Mesenchymal stem cell (in vitro differentiated cells and primary cell): ENCODE measurements at regions not wholly inside any gene's neighbourhood (a gene's known extent, or its start where the extent isn't known, plus 50 kb on each side); places are given as distances from the start of the nearest gene placed in this dataset.
A peak's percentile ranks its signal among the peaks of the same experiment; 100 is the strongest.

Experiments used
- DNase-seq: peaks from one replicate; pipeline ENCODE4 v3.0.0-alpha.2; 2013
- H2AFZ ChIP-seq: one replicate; pipeline ENCODE4 v1.6.1; 2013; ENCODE audit warnings: low read depth, mild to moderate bottlenecking, control low read depth, inconsistent platforms, low read length, moderate library complexity
- H2AK5ac ChIP-seq: 2 replicates; pipeline ENCODE4 v1.6.1; 2013; ENCODE audit warnings: low read length, moderate library complexity, mild to moderate bottlenecking, inconsistent platforms; ENCODE audit not compliant: severe bottlenecking
- H2BK120ac ChIP-seq: one replicate; pipeline ENCODE4 v1.6.1; 2013; ENCODE audit warnings: low read depth, mild to moderate bottlenecking, inconsistent platforms, low read length, moderate library complexity
- H2BK12ac ChIP-seq, 2 experiments: one replicate each; pipeline ENCODE4 v1.6.1; 2013; ENCODE audit warnings: inconsistent platforms in 2 of 2, low read length in 2 of 2, mild to moderate bottlenecking in 2 of 2, moderate library complexity in 2 of 2, control low read depth in 1 of 2
- H2BK15ac ChIP-seq: one replicate; pipeline ENCODE4 v1.6.1; 2013; ENCODE audit warnings: mild to moderate bottlenecking, low read depth, inconsistent platforms; ENCODE audit not compliant: poor library complexity, severe bottlenecking
- H2BK5ac ChIP-seq: 2 replicates; pipeline ENCODE4 v1.6.1; 2013; ENCODE audit warnings: low read depth, mild to moderate bottlenecking, low read length, control low read depth, inconsistent platforms; ENCODE audit not compliant: poor library complexity, severe bottlenecking
- H3K14ac ChIP-seq, 2 experiments: one replicate each; pipeline ENCODE4 v1.6.1; 2013; ENCODE audit warnings: inconsistent platforms in 2 of 2, low read length in 2 of 2, control low read depth in 1 of 2, mild to moderate bottlenecking in 1 of 2, moderate library complexity in 1 of 2
- H3K18ac ChIP-seq, 2 experiments: one replicate each; pipeline ENCODE4 v1.6.1; 2013; ENCODE audit warnings: inconsistent platforms in 2 of 2, low read length in 2 of 2, control low read depth in 1 of 2, low read depth in 1 of 2, mild to moderate bottlenecking in 1 of 2
- H3K23ac ChIP-seq, 2 experiments: one replicate each; pipeline ENCODE4 v1.6.1; 2013; ENCODE audit warnings: inconsistent platforms in 2 of 2, low read length in 2 of 2, mild to moderate bottlenecking in 2 of 2, moderate library complexity in 2 of 2, control low read depth in 1 of 2
- H3K27ac ChIP-seq: 2 replicates; pipeline ENCODE4 v1.5.1; 2013; ENCODE audit warnings: mild to moderate bottlenecking, moderate library complexity, low read length, control low read depth, inconsistent platforms; ENCODE audit not compliant: poor library complexity, severe bottlenecking
- H3K27me3 ChIP-seq, 2 experiments: 2 replicates each; pipeline versions ENCODE4 v1.6.1 to v1.7.0; 2013; ENCODE audit warnings: low read length in 2 of 2, mild to moderate bottlenecking in 2 of 2, moderate library complexity in 2 of 2, control low read depth in 1 of 2, inconsistent platforms in 1 of 2; ENCODE audit not compliant: control insufficient read depth in 1 of 2, insufficient read depth in 1 of 2
- H3K36me3 ChIP-seq, 2 experiments: 2 replicates each; pipeline versions ENCODE4 v1.6.1 to v1.7.0; 2013; ENCODE audit warnings: low read length in 2 of 2, control low read depth in 1 of 2, inconsistent platforms in 1 of 2, low read depth in 1 of 2, mild to moderate bottlenecking in 1 of 2; ENCODE audit not compliant: insufficient read depth in 2 of 2, control insufficient read depth in 1 of 2
- H3K4ac ChIP-seq, 2 experiments: one replicate each; pipeline ENCODE4 v1.6.1; 2013; ENCODE audit warnings: inconsistent platforms in 2 of 2, low read length in 2 of 2, mild to moderate bottlenecking in 2 of 2, moderate library complexity in 2 of 2, control low read depth in 1 of 2, low read depth in 1 of 2
- H3K4me1 ChIP-seq: 2 replicates; pipeline ENCODE4 v1.6.1; 2013; ENCODE audit warnings: low read depth, low read length, control low read depth; ENCODE audit not compliant: control insufficient read depth, insufficient read depth
- H3K4me2 ChIP-seq: 2 replicates; pipeline ENCODE4 v1.6.1; 2013; ENCODE audit warnings: low read length, mild to moderate bottlenecking, inconsistent platforms; ENCODE audit not compliant: poor library complexity, severe bottlenecking
- H3K4me3 ChIP-seq, 2 experiments: 2 replicates each; pipeline versions ENCODE4 v1.5.1 to v1.7.0; 2013; ENCODE audit warnings: low read length in 2 of 2, mild to moderate bottlenecking in 2 of 2, control low read depth in 1 of 2, low read depth in 1 of 2; ENCODE audit not compliant: insufficient read depth in 1 of 2
- H3K79me1 ChIP-seq: replicated peaks from 2 replicates; pipeline ENCODE4 v1.6.1; 2013; ENCODE audit warnings: mild to moderate bottlenecking, control low read depth, low read length, inconsistent platforms; ENCODE audit not compliant: poor library complexity, severe bottlenecking
- H3K9ac ChIP-seq: 2 replicates; pipeline ENCODE4 v1.7.0; 2013; ENCODE audit warnings: mild to moderate bottlenecking, low read length, moderate library complexity
- H3K9me3 ChIP-seq: 2 replicates; pipeline ENCODE4 v1.7.0; 2013; ENCODE audit warnings: mild to moderate bottlenecking, low read length; ENCODE audit not compliant: control insufficient read depth
- H4K8ac ChIP-seq: one replicate; pipeline ENCODE4 v1.6.1; 2013; ENCODE audit warnings: inconsistent platforms, mild to moderate bottlenecking, low read length, moderate library complexity
- H4K91ac ChIP-seq: one replicate; pipeline ENCODE4 v1.6.1; 2013; ENCODE audit warnings: mild to moderate bottlenecking, low read length, inconsistent platforms
- WGBS: methylation state at CpG from one replicate; pipeline ENCODE4 v1.1.7; 2013; ENCODE audit warnings: mixed read lengths; 5-methylcytosine and 5-hydroxymethylcytosine counted together

DNA sequence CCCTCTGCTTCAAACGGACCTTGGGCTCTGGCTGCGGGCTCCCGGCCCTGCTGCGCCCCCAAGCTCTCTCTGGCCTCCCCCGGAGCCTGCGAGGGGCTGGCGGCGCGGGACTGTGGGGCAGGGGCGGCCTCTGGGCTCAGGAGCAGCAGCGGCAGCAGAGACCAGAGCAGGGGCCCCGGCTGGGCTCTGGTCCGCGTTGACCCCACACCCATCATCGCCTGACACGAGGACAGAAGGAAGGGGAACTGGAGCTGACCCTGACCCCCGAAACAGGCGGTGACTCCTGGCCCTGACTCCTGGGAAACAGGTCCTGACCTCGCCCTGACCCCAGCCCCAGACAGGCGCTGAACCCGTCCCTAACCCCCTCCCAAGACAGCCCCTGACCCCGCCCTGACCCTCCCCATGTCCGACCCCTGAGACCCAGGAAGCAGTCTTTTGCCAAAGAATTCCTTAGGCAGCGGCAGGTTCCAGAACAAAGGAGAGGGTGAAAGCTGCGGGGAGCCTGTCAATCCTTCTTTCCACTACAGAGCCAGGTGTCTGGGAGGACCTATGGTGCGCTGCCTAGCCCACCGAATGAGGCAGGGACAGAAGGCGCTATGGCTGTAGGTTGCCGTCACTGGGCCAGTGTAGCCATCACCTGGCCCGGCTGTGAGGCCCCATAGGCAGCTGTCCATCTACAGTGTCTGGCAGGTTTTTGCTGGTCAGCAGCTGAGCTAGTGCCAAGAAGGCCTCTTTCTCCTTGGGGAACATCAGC lies 74.7 kb upstream of the SPTLC1 start:
- Histone ChIP-seq H3K23ac (no peak overlapping the region), H3K9ac (no peak overlapping the region), H3K9me3 (no peaks in the 10 kb centered on the region), H2AK5ac (no peak overlapping the region), H3K27ac (no peak overlapping the region), H2AFZ (no peak overlapping the region), H3K18ac (peak overlapping the region; percentile 24 to 54), H2BK15ac (no peak overlapping the region), H2BK120ac (no peak overlapping the region), H3K4ac (no peak overlapping the region), H3K14ac (no peak overlapping the region), H2BK12ac (peak overlapping the region in 1 of 2 experiments; percentile 51), H3K36me3 (no peaks in the 10 kb centered on the region), H2BK5ac (no peak overlapping the region), H3K79me1 (no peaks in the 10 kb centered on the region), H4K8ac (no peak overlapping the region), H3K4me3 (no peak overlapping the region), H3K4me1 (peaks cover 28% of the 10 kb centered on the region), H3K27me3 (peaks cover 0 to 42% of the 10 kb centered on the region in 2 experiments), H3K4me2 (no peak overlapping the region), H4K91ac (peak overlapping the region; percentile 2)
- whole genome bisulfite sequencing: 86% methylated on average over 30 of the region's 30 CpGs
- DNase-seq: no peak

DNA sequence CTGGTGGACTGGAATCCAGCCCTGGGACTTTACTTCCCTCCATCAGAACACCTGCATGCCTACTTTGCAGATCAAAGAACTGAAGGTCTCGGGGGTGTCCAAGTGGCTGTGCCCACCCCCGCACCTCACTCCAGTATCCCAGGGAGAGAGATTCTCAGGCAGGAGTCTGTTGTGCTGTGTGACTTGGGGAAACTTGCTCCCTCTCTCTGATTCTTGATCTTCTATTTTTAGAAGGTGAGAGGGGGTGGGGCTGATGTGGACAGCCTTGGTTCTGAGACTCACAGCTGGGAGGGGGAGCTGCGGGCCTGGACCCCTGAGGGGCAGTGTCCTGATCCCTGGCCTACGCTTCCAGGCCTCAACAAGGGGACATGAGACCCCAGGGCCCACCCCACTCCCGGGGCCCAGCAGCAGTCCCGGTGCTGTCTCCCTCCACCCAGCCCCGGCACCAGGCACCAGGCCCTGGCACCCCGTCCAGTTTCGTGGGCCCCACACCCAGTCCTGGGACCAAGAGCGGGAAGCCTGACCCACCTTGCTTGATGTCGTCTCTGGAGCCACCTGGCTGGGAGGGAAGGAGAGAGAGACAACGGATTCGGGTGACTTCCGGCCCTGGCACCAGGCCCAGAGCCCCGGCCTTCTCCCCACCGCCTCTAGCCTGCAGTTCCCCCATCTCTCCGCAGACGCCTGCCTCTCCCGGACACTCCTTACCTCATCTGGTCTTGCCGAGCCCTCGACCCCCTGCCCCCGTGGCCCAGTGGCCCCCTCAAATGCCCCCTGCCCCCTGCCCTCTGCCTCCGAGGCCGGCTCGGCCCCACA lies 74.0 kb upstream of the SPTLC1 start:
- Histone ChIP-seq H3K18ac (peak overlapping the region; percentile 19 to 46), H3K9ac (no peak overlapping the region), H4K91ac (no peak overlapping the region), H4K8ac (peak overlapping the region; percentile 19), H3K36me3 (no peaks in the 10 kb centered on the region), H3K4me1 (peaks cover 28% of the 10 kb centered on the region), H3K4me2 (no peak overlapping the region), H3K27ac (no peak overlapping the region), H2BK15ac (no peak overlapping the region), H2BK120ac (no peak overlapping the region), H3K14ac (no peak overlapping the region), H3K23ac (no peak overlapping the region), H3K4me3 (no peak overlapping the region), H3K9me3 (no peaks in the 10 kb centered on the region), H2AK5ac (peak overlapping the region; percentile 4), H3K79me1 (no peaks in the 10 kb centered on the region), H2AFZ (no peak overlapping the region), H2BK5ac (no peak overlapping the region), H3K4ac (no peak overlapping the region), H3K27me3 (peaks cover 0 to 42% of the 10 kb centered on the region in 2 experiments), H2BK12ac (peak overlapping the region in 1 of 2 experiments; percentile 60)
- no peak for DNase-seq
- 90% methylated on average over 23 of the region's 25 CpGs for WGBS

DNA sequence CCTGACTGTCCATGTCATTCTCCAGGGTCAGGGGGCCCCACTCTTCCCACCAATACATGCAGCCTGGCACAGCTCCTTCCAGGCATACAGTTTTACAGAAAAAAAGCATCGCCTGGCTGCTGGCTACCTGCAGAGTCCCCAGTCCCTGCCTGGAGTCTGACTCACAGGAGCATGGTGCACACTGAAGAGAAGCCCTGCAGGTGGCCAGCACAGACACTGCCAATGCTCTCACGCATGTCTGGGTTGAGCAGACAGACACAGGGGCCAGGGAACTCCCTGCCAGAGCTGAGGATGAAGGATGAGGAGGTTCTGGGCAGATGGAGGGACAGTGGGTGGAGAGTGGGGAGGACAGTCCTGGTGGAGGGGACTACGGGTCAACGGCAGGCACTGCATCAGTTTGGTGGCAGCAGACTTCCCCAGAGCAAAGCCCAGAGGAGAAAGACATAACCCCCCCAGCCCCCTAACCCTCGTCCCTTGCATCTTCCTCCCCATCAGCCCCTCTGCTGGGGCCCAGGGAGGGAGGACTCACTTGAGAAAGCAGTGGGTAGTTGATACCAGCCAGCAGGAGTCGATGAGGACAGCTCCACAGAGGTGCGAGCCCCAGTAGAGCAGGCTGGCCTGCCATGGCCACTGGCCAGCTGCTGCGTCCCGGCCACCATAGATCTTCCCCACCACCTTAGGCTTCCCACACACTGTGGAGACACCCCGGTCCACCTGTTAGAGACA lies 72.9 kb upstream of the SPTLC1 start:
- WGBS: 89% methylated on average over 8 of the region's 10 CpGs

More for the DNA sequence above, 72.9 kb upstream of the SPTLC1 start:
- Histone ChIP-seq H3K9ac (no peak overlapping the region), H3K4me2 (no peak overlapping the region), H3K4ac (no peak overlapping the region), H3K18ac (no peak overlapping the region), H4K91ac (peak overlapping the region; percentile 19), H2BK5ac (no peak overlapping the region), H2AFZ (no peak overlapping the region), H2BK15ac (peak overlapping the region; percentile 7), H3K4me3 (no peak overlapping the region), H2BK120ac (no peak overlapping the region), H3K36me3 (no peaks in the 10 kb centered on the region), H3K23ac (no peak overlapping the region), H3K27ac (peak overlapping the region; percentile 18), H3K27me3 (peaks cover 0 to 47% of the 10 kb centered on the region in 2 experiments), H3K14ac (no peak overlapping the region), H4K8ac (no peak overlapping the region), H3K4me1 (peaks cover 28% of the 10 kb centered on the region), H3K79me1 (no peaks in the 10 kb centered on the region), H2AK5ac (peak overlapping the region; percentile 4), H3K9me3 (no peaks in the 10 kb centered on the region), H2BK12ac (peak overlapping the region in 1 of 2 experiments; percentile 31)
- DNase-seq: peak; percentile 33
